H9 (cell line): ENCODE measurements at regions not wholly inside any gene's neighbourhood (a gene's known extent, or its start where the extent isn't known, plus 50 kb on each side); places are given as distances from the start of the nearest gene placed in this dataset.

ENCODE experiments used
- DNase-seq: peaks from one replicate; pipeline ENCODE4 v3.0.0-alpha.2; 2017
- H2AFZ ChIP-seq: one replicate; pipeline ENCODE4 v1.6.1; 2013; ENCODE audit warnings: mild to moderate bottlenecking, low read length, control low read depth, moderate library complexity
- H2AK5ac ChIP-seq: 2 replicates; pipeline ENCODE4 v1.6.1; 2013; ENCODE audit warnings: low read length, control low read depth, mixed read lengths; ENCODE audit not compliant: insufficient read length
- H2BK120ac ChIP-seq: one replicate; pipeline ENCODE4 v1.6.1; 2013; ENCODE audit warnings: low read depth, mild to moderate bottlenecking, low read length, control low read depth, inconsistent platforms; ENCODE audit not compliant: poor library complexity, severe bottlenecking
- H2BK12ac ChIP-seq: 2 replicates; pipeline ENCODE4 v1.6.1; 2013; ENCODE audit warnings: low read length, control low read depth, mixed read lengths, low read depth; ENCODE audit not compliant: insufficient read length
- H2BK15ac ChIP-seq: 2 replicates; pipeline ENCODE4 v1.6.1; 2013; ENCODE audit warnings: low read depth, low read length, control low read depth
- H2BK20ac ChIP-seq: one replicate; pipeline ENCODE4 v1.6.1; 2013; ENCODE audit warnings: low read depth, mild to moderate bottlenecking, low read length, control low read depth, inconsistent platforms; ENCODE audit not compliant: poor library complexity, severe bottlenecking
- H2BK5ac ChIP-seq: 2 replicates; pipeline ENCODE4 v1.6.1; 2013; ENCODE audit warnings: low read length, control low read depth, mixed read lengths; ENCODE audit not compliant: insufficient read length
- H3K14ac ChIP-seq: 2 replicates; pipeline ENCODE4 v1.6.1; 2013; ENCODE audit warnings: low read length, control low read depth; ENCODE audit not compliant: insufficient read depth
- H3K18ac ChIP-seq: 2 replicates; pipeline ENCODE4 v1.6.1; 2013; ENCODE audit warnings: low read depth, mild to moderate bottlenecking, mixed read lengths, low read length, control low read depth; ENCODE audit not compliant: insufficient read length
- H3K23ac ChIP-seq: 2 replicates; pipeline ENCODE4 v1.6.1; 2013; ENCODE audit warnings: low read length, control low read depth, mixed read lengths, low read depth; ENCODE audit not compliant: insufficient read length
- H3K23me2 ChIP-seq: 2 replicates; pipeline ENCODE4 v1.6.1; 2013; ENCODE audit warnings: low read depth, mild to moderate bottlenecking, mixed read lengths, low read length, control low read depth; ENCODE audit not compliant: insufficient read length, poor library complexity, severe bottlenecking
- H3K27ac ChIP-seq: 2 replicates; pipeline ENCODE4 v1.5.1; 2013; ENCODE audit warnings: low read length, control low read depth, mixed read lengths, low read depth; ENCODE audit not compliant: insufficient read length
- H3K27me3 ChIP-seq: 2 replicates; pipeline ENCODE4 v1.6.1; 2013; ENCODE audit warnings: low read length, control low read depth, inconsistent platforms; ENCODE audit not compliant: insufficient read depth
- H3K4ac ChIP-seq: 2 replicates; pipeline ENCODE4 v1.6.1; 2013; ENCODE audit warnings: low read depth, mild to moderate bottlenecking, control low read depth, inconsistent platforms, low read length, moderate library complexity
- H3K4me1 ChIP-seq: 2 replicates; pipeline ENCODE4 v1.6.1; 2013; ENCODE audit warnings: low read length, control low read depth, inconsistent platforms; ENCODE audit not compliant: insufficient read depth
- H3K4me2 ChIP-seq: 2 replicates; pipeline ENCODE4 v1.6.1; 2013; ENCODE audit warnings: low read length, control low read depth, mixed read lengths; ENCODE audit not compliant: insufficient read length, insufficient read depth
- H3K56ac ChIP-seq: 2 replicates; pipeline ENCODE4 v1.6.1; 2013; ENCODE audit warnings: low read depth, mild to moderate bottlenecking, mixed read lengths, low read length, control low read depth; ENCODE audit not compliant: insufficient read length
- H3K79me1 ChIP-seq: 2 replicates; pipeline ENCODE4 v1.6.1; 2013; ENCODE audit warnings: low read depth, mild to moderate bottlenecking, moderate library complexity, low read length, control low read depth, inconsistent platforms; ENCODE audit not compliant: insufficient read depth, poor library complexity, severe bottlenecking
- H3K79me2 ChIP-seq: 2 replicates; pipeline ENCODE4 v1.6.1; 2013; ENCODE audit warnings: low read length, control low read depth, inconsistent platforms; ENCODE audit not compliant: insufficient read depth
- H3K9ac ChIP-seq: 2 replicates; pipeline ENCODE4 v1.6.1; 2013; ENCODE audit warnings: low read length, control low read depth, mixed read lengths; ENCODE audit not compliant: insufficient read length; ENCODE audit errors: extremely low read depth
- H3K9me3 ChIP-seq: one replicate; pipeline ENCODE4 v1.6.1; 2013; ENCODE audit warnings: low read depth, low read length, inconsistent platforms; ENCODE audit not compliant: control insufficient read depth
- H3T11ph ChIP-seq: one replicate; pipeline ENCODE4 v1.6.1; 2013; ENCODE audit warnings: mild to moderate bottlenecking, low read length, control low read depth, inconsistent platforms
- H4K20me1 ChIP-seq: one replicate; pipeline ENCODE4 v1.6.1; 2013; ENCODE audit not compliant: control insufficient read depth, insufficient read length, insufficient read depth
- H4K5ac ChIP-seq: 2 replicates; pipeline ENCODE4 v1.6.1; 2013; ENCODE audit warnings: low read depth, mild to moderate bottlenecking, mixed read lengths, low read length, control low read depth; ENCODE audit not compliant: insufficient read length
- H4K8ac ChIP-seq: replicated peaks from 2 replicates; pipeline ENCODE4 v1.6.1; 2013; ENCODE audit warnings: low read length, control low read depth, mixed read lengths, low read depth; ENCODE audit not compliant: insufficient read length
- H4K91ac ChIP-seq: 2 replicates; pipeline ENCODE4 v1.6.1; 2013; ENCODE audit warnings: low read depth, mild to moderate bottlenecking, moderate library complexity, mixed read lengths, low read length, control low read depth; ENCODE audit not compliant: insufficient read length
- H3K27ac Mint-ChIP-seq, 3 experiments: 2 replicates in 2 of 3; 3 replicates in 1 of 3; pipeline ENCODE4 v1.8.0; 2020 to 2021; ENCODE audit warnings: mixed read lengths in 3 of 3, mild to moderate bottlenecking in 1 of 3, moderate library complexity in 1 of 3
- H3K27me3 Mint-ChIP-seq: 2 replicates; pipeline ENCODE4 v1.8.0; 2021; ENCODE audit warnings: low read depth, mild to moderate bottlenecking, moderate library complexity, mixed read lengths
- H3K36me3 Mint-ChIP-seq, 3 experiments: 2 replicates in 2 of 3; 3 replicates in 1 of 3; pipeline ENCODE4 v1.8.0; 2020 to 2021; ENCODE audit warnings: low read depth in 3 of 3, mixed read lengths in 3 of 3; ENCODE audit not compliant: insufficient read depth in 1 of 3
- H3K4me1 Mint-ChIP-seq, 2 experiments: 2 replicates each; pipeline ENCODE4 v1.8.0; 2020; ENCODE audit warnings: mixed read lengths in 2 of 2
- H3K4me3 Mint-ChIP-seq, 2 experiments: 2 replicates in 1 of 2; 3 replicates in 1 of 2; pipeline ENCODE4 v1.8.0; 2020 to 2021; ENCODE audit warnings: mild to moderate bottlenecking in 2 of 2, mixed read lengths in 2 of 2, moderate library complexity in 1 of 2
- H3K9me3 Mint-ChIP-seq, 2 experiments: 2 replicates in 1 of 2; 3 replicates in 1 of 2; pipeline ENCODE4 v1.8.0; 2020; ENCODE audit warnings: mild to moderate bottlenecking in 2 of 2, mixed read lengths in 2 of 2, moderate library complexity in 1 of 2
- CTCF ChIP-seq: fragments of 200-600 bp; sonication (generic); conservative IDR thresholded peaks from 3 replicates; pipeline ENCODE4 v1.8.0; 2021; ENCODE audit warnings: antibody characterized with exemption, mild to moderate bottlenecking
- WGBS: extraction: QIAGEN DNeasy Blood & Tissue Kit; methylation state at CpG from one replicate; pipeline ENCODE4 v1.1.7; 2013; ENCODE audit warnings: missing lambda C conversion rate, low lambda C conversion rate, mixed read lengths; ENCODE audit not compliant: insufficient read length; ENCODE audit errors: extremely low coverage; 5-methylcytosine and 5-hydroxymethylcytosine counted together

GRCh38 chr13:40240293-40240692 is 426.1 kb downstream of the FOXO1 start:
- no peak overlapping the region for H2AFZ ChIP-seq
- H3K18ac ChIP-seq, result no peak overlapping the region
- no peak overlapping the region for H2AK5ac ChIP-seq
- no peak overlapping the region for H2BK5ac ChIP-seq
- no peak overlapping the region for H2BK20ac ChIP-seq
- no peak overlapping the region for H3K23ac ChIP-seq
- H4K8ac ChIP-seq, result no peak overlapping the region
- no peaks in the 10 kb centered on the region for H3K36me3 Mint-ChIP-seq
- H3K79me2 ChIP-seq, result no peaks in the 10 kb centered on the region
- H3K4me2 ChIP-seq, result no peak overlapping the region
- H4K20me1 ChIP-seq, result no peaks in the 10 kb centered on the region
- H4K5ac ChIP-seq, result no peak overlapping the region
- H3K56ac ChIP-seq, result no peak overlapping the region
- no peak overlapping the region for H3K27ac ChIP-seq
- H3K4me3 Mint-ChIP-seq, result no peak overlapping the region
- no peaks in the 10 kb centered on the region for H3K79me1 ChIP-seq
- H3K9me3 Mint-ChIP-seq, result no peaks in the 10 kb centered on the region
- no peak overlapping the region for H3K9ac ChIP-seq
- DNase-seq, result no peak
- TF ChIP-seq CTCF, result no peak
- H3K27me3 ChIP-seq, result no peaks in the 10 kb centered on the region
- H3T11ph ChIP-seq, result no peak overlapping the region
- H3K9me3 ChIP-seq, result no peaks in the 10 kb centered on the region
- H3K27ac Mint-ChIP-seq, result no peak overlapping the region
- H3K27me3 Mint-ChIP-seq, result no peaks in the 10 kb centered on the region
- H2BK120ac ChIP-seq, result no peak overlapping the region
- H3K4me1 Mint-ChIP-seq, result no peaks in the 10 kb centered on the region
- no peaks in the 10 kb centered on the region for H3K23me2 ChIP-seq
- no peak overlapping the region for H3K4ac ChIP-seq
- H4K91ac ChIP-seq, result no peak overlapping the region
- no peak overlapping the region for H2BK12ac ChIP-seq
- no peaks in the 10 kb centered on the region for H3K4me1 ChIP-seq
- WGBS, result no CpG with 5 or more reads among the region's 2 CpGs
- no peak overlapping the region for H2BK15ac ChIP-seq
- H3K14ac ChIP-seq, result no peak overlapping the region
